ENCODE measurements at regions not wholly inside any gene's neighbourhood (a gene's known extent, or its start where the extent isn't known, plus 50 kb on each side); places are given as distances from the start of the nearest gene placed in this dataset.
"Not testable (repeated sequence)": the region's sequence is repeated elsewhere in the genome, so short reads cannot be mapped to it uniquely, and the experiment has no call there.

DNA sequence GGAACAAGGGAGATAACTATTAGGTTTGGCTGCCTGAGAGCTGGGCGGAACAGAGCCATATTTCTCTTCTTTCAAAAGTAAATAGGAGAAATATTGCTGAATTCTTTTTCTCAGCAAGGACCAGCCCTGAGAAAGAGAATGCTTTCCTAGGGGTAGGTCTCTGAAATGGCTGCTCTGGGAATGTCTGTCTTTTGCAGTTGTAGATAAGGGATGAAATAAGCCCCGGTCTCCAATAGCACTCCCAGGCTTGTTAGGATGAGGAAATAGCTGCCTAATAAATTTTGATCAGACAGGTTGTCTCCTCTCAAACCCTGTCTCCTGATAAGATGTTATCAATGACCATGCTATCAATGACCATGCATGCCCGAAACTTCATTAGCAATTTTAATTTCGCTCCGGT lies 207.8 kb upstream of the KIT start:
- WGBS: 95% methylated on average over 5 of the region's 5 CpGs
- TF ChIP-seq SP1 (IDR thresholded peaks at IDR 0.05) (no peak), HNF4G (IDR thresholded peaks at IDR 0.05) (no peak), RXRA (IDR thresholded peaks at IDR 0.05) (no peak), YY1 (IDR thresholded peaks at IDR 0.05) (no peak), FOXA2 (IDR thresholded peaks at IDR 0.05) (no peak), NR2F2 (IDR thresholded peaks at IDR 0.05) (no peak), JUND (IDR thresholded peaks at IDR 0.05) (no peak), GABPA (IDR thresholded peaks at IDR 0.05 in 1 of 2, conservative IDR thresholded peaks at IDR 0.05 in 1 of 2) (no peak), TAF1 (conservative IDR thresholded peaks at IDR 0.05) (no peak), EGR1 (IDR thresholded peaks at IDR 0.05; ENCODE audit: low read depth in 2 of 2) (no peak), RAD21 (IDR thresholded peaks at IDR 0.05) (no peak), HNF4A (conservative IDR thresholded peaks at IDR 0.05) (no peak), FOXA1 (IDR thresholded peaks at IDR 0.05) (no peak)
- TF ChIP-seq, protein P1, sequence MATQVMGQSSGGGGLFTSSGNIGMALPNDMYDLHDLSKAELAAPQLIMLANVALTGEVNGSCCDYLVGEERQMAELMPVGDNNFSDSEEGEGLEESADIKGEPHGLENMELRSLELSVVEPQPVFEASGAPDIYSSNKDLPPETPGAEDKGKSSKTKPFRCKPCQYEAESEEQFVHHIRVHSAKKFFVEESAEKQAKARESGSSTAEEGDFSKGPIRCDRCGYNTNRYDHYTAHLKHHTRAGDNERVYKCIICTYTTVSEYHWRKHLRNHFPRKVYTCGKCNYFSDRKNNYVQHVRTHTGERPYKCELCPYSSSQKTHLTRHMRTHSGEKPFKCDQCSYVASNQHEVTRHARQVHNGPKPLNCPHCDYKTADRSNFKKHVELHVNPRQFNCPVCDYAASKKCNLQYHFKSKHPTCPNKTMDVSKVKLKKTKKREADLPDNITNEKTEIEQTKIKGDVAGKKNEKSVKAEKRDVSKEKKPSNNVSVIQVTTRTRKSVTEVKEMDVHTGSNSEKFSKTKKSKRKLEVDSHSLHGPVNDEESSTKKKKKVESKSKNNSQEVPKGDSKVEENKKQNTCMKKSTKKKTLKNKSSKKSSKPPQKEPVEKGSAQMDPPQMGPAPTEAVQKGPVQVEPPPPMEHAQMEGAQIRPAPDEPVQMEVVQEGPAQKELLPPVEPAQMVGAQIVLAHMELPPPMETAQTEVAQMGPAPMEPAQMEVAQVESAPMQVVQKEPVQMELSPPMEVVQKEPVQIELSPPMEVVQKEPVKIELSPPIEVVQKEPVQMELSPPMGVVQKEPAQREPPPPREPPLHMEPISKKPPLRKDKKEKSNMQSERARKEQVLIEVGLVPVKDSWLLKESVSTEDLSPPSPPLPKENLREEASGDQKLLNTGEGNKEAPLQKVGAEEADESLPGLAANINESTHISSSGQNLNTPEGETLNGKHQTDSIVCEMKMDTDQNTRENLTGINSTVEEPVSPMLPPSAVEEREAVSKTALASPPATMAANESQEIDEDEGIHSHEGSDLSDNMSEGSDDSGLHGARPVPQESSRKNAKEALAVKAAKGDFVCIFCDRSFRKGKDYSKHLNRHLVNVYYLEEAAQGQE (IDR thresholded peaks at IDR 0.05): no peak
- TF ChIP-seq, protein P2, sequence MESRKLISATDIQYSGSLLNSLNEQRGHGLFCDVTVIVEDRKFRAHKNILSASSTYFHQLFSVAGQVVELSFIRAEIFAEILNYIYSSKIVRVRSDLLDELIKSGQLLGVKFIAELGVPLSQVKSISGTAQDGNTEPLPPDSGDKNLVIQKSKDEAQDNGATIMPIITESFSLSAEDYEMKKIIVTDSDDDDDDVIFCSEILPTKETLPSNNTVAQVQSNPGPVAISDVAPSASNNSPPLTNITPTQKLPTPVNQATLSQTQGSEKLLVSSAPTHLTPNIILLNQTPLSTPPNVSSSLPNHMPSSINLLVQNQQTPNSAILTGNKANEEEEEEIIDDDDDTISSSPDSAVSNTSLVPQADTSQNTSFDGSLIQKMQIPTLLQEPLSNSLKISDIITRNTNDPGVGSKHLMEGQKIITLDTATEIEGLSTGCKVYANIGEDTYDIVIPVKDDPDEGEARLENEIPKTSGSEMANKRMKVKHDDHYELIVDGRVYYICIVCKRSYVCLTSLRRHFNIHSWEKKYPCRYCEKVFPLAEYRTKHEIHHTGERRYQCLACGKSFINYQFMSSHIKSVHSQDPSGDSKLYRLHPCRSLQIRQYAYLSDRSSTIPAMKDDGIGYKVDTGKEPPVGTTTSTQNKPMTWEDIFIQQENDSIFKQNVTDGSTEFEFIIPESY (IDR thresholded peaks at IDR 0.05): no peak
- TF ChIP-seq, protein P3, sequence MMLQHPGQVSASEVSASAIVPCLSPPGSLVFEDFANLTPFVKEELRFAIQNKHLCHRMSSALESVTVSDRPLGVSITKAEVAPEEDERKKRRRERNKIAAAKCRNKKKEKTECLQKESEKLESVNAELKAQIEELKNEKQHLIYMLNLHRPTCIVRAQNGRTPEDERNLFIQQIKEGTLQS (IDR thresholded peaks at IDR 0.05): no peak
- TF ChIP-seq, protein P4, sequence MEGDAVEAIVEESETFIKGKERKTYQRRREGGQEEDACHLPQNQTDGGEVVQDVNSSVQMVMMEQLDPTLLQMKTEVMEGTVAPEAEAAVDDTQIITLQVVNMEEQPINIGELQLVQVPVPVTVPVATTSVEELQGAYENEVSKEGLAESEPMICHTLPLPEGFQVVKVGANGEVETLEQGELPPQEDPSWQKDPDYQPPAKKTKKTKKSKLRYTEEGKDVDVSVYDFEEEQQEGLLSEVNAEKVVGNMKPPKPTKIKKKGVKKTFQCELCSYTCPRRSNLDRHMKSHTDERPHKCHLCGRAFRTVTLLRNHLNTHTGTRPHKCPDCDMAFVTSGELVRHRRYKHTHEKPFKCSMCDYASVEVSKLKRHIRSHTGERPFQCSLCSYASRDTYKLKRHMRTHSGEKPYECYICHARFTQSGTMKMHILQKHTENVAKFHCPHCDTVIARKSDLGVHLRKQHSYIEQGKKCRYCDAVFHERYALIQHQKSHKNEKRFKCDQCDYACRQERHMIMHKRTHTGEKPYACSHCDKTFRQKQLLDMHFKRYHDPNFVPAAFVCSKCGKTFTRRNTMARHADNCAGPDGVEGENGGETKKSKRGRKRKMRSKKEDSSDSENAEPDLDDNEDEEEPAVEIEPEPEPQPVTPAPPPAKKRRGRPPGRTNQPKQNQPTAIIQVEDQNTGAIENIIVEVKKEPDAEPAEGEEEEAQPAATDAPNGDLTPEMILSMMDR (IDR thresholded peaks at IDR 0.05; ENCODE audit: low read depth, low read length, missing input control): no peak
- TF ChIP-seq, protein P5, sequence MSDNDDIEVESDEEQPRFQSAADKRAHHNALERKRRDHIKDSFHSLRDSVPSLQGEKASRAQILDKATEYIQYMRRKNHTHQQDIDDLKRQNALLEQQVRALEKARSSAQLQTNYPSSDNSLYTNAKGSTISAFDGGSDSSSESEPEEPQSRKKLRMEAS (IDR thresholded peaks at IDR 0.05): no peak
- H3K36me3 ChIP-seq (ENCODE audit: control insufficient read depth in 4 of 4, insufficient read depth in 3 of 4, low read depth in 1 of 4, low read length in 3 of 4): no peaks in the 10 kb centered on the region
- no peaks in the 10 kb centered on the region for H3K4me1 ChIP-seq (ENCODE audit: control insufficient read depth in 4 of 4, insufficient read depth in 4 of 4, low read length in 3 of 4)
- DNase-seq (ENCODE audit: low spot score): no peak
- no peak overlapping the region for H3K27ac ChIP-seq (ENCODE audit: low read depth in 1 of 2, low read length in 2 of 2)
- H3K9ac ChIP-seq (ENCODE audit: low read depth in 1 of 2, low read length in 2 of 2): no peak overlapping the region
- H3K4me3 ChIP-seq (ENCODE audit: low read depth in 1 of 3, low read length in 3 of 3): no peak overlapping the region
- H3K9me3 ChIP-seq (ENCODE audit: control insufficient read depth in 4 of 4, low read length in 3 of 4): peaks cover 0 to 4% (median 1%) of the 10 kb centered on the region in 4 donors
- peaks cover 0 to 3% (median 0%) of the 10 kb centered on the region in 4 donors for H3K27me3 ChIP-seq (ENCODE audit: control insufficient read depth in 4 of 4, insufficient read depth in 4 of 4, low read length in 3 of 4)

DNA sequence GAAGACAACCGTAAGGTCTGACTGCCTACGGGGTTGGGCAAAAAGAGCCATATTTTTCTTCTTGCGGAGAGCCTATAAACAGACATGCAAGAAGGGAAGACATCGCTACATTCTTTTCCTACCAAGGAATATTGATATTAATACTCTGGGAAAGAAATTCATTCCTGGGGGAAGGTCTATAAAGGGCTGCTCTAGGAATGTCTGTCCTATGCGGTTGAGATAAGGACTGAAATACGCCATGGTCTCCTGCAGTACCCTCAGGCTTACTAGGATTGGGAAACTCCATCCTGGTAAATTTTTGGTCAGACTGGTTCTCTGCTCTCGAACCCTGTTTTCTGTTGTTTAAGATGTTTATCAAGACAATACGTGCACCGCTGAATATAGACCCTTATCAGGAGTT lies 190.8 kb upstream of the KIT start:
- not testable (repeated sequence) for H3K9me3 ChIP-seq (ENCODE audit: control insufficient read depth in 4 of 4, low read length in 3 of 4); H3K27me3 ChIP-seq (ENCODE audit: control insufficient read depth in 4 of 4, insufficient read depth in 4 of 4, low read length in 3 of 4); H3K27ac ChIP-seq (ENCODE audit: low read depth in 1 of 2, low read length in 2 of 2); H3K9ac ChIP-seq (ENCODE audit: low read depth in 1 of 2, low read length in 2 of 2); H3K4me3 ChIP-seq (ENCODE audit: low read depth in 1 of 3, low read length in 3 of 3); DNase-seq (ENCODE audit: low spot score); H3K36me3 ChIP-seq (ENCODE audit: control insufficient read depth in 4 of 4, insufficient read depth in 3 of 4, low read depth in 1 of 4, low read length in 3 of 4); H3K4me1 ChIP-seq (ENCODE audit: control insufficient read depth in 4 of 4, insufficient read depth in 4 of 4, low read length in 3 of 4)
- WGBS: 82% methylated on average over 9 of the region's 9 CpGs
